NOMO-1 treated with DMSO at 0.1 percent for 48 hours (cell line): ENCODE measurements at regions not wholly inside any gene's neighbourhood (a gene's known extent, or its start where the extent isn't known, plus 50 kb on each side); places are given as distances from the start of the nearest gene placed in this dataset.

Source experiments
- DNase-seq: peaks from one replicate; lab custom pipeline; 2025; ENCODE audit not compliant: unreplicated experiment; lab: John Stamatoyannopoulos, UW

DNA sequence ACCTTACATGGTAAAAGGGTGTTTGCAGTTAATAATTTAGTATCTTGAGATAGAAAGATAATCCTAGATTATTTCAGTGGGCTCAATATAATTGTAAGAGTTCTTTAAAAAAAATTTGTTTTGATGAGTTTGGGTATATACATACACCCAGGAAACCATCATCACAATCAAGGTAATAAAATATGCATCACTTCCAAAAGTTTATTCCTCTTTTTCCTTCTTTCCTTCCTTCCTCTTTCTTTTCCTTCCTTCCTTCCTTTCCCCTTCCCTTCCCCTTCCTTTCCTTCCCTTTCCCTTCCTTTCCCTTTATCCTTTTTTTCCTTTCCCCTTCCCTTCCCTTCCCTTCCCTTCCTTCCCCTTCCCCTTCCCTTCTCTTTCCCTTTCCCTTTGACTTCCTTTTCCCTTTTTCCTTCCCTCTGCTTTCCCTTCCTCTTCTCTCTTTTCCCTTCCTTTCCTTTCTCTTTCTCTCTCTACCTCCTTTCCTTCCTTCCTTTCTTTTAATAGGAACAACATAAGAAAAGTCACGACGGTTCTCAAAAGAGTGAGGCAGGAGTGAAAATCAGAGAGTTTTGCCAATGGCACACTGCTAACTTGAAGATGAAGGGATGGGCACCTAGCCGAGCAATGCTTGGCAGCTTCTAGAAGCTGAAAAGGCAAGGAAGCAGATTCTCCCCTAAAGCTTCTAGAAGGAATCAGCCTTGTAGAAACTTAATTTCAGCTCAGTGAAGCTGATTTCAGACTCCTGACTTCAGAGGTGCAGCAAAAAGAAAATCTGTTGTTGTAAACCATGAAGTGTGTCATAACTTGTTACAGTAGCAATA lies 2050.2 kb upstream of the AGA start:
- DNase-seq, result no peak

DNA sequence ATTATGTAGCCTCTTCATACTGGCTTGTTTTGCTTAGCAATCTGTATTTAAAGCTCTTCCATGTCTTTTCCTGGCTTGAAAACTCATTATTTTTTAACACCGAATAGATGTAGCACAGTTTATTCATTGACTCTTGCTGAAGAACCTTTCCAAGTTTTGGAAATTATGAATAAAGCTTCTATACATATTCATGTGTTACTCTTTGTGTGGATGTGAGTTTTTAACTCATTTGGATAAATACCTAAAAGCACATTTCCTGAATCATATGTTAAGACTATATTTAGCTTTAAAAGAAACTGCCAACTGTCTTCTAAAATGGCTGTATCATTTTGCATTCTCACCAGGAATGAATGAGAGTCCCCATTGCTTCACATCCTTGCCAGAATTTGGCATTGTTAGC lies 2061.7 kb upstream of the AGA start:
- no peak for DNase-seq

DNA sequence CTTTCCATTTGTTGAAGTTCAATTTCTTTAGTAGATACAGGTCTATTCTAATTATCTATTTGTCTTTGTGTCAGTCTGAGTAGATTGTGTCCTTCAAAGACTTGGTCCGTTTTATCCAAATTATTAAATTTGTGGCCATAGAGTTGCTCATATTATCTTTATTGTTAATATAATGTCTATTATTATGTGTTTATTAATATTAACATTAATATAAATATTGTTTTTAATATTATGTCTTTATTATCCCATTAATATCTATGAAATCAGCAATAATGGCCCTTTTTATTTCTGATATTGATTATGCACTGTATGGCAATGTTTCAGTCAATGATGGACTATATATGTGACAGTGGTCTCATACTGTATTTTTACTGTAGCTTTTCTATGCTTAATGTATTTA lies 2067.3 kb upstream of the AGA start:
- no peak for DNase-seq

DNA sequence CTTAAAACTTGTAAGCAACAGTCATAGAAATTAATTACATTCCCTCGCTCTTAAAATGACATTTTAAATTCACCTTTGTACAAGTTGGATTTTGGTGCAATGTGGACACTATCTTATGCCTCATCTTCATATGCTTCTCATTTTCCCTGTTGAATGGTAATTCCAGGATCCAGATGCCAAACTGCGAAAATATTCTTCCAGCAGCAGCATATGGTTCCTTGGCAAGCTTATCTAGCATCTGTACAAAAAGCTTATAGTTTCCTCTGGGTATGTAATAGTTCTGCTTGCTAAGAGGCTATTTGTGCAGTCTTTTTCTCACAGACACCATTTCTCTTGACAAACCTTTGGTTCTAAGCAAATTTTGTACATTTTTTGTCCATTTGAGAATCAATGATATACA lies 2079.7 kb upstream of the AGA start:
- DNase-seq, result no peak

DNA sequence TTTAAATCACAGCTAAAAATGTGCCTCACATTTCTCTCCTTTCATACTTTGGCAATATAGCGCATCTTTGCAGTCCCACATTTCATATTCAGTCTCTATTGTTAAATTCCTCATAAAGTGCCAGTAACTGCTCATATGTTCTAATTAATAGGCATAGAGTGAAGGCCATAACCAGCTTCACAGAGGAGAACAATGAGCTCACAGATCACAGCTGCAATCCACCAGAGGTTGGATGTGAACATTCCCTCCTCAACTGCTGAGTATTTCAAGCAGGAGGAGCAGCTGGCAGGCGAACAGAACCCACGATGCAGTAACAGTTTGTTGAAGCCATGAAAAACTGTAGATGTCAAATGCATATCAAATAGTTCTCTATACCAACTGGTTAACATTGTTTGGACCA lies 2088.7 kb upstream of the AGA start:
- DNase-seq, result no peak

DNA sequence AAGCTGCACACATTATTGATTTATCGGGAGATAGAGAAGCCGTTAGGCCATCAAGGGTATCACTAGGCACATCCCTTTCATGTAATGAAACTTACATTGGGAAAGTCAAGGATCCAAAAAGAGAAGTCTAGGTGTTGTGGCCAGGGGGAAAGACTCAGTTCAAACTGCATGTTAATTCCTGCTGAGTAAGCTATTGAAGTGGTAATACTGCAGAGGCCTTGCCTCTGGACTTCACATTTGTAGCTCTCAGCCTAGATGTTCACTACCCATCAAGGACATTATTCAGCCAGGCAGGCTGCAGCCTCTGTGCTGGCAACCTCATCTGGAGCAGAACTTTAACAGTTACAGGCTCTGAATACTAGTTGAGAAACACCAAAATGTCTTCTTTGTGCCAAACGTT lies 2094.5 kb upstream of the AGA start:
- no peak for DNase-seq

DNA sequence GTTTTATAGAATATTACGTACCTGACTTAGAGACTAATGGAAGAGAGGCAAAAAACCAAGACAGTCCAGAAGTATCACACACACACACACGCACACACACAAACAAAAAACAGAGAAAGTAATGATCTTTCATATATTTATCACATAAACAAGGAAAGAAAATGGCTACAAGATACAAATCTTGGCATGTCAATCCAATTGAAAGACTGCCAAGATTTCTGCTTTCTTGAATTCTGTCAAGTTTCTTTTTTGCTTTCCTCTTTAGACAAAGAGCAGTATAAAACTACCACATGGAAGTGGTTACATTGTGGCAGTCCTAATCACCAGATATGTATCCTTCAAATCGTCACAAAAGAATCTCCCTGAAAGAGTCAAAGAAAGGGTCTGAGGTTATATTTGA lies 2097.4 kb upstream of the AGA start:
- DNase-seq, result no peak

DNA sequence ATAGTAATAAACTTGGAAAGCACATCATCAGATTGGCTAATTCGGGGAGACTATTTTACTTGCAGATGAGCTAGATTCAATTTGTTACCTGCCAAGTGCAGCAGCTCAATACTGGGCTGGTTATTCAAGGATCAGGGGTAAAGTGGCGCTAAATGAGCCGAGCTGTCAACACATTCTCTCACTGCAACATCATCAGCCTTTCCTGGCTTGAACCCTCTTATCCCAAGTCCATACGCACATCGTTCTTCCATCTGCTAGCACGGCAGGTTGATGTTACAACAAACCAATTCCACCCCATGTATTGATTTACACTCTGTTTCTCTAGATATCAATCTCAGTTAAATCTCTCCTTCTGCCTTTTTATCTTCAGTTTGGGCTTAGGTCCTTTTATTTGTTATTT lies 2101.5 kb upstream of the AGA start:
- no peak for DNase-seq

DNA sequence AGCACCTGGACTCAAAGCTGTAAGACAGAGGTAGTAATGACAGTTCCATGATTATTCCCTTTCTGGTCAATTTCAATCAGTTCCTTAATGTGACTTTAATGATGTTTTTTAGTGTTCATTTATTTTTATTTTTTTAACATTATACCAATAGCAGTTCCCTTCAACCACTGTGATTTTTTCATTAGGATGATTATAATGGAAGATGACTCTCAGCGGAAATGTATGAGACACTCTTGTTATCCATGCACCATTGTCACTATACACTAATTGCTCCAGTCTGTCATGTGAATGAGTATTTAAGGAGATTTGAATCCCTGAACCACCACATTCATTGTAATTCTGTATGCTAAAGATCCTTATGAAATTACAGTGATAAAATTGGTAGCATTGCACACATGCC lies 2102.3 kb upstream of the AGA start:
- DNase-seq, result no peak

DNA sequence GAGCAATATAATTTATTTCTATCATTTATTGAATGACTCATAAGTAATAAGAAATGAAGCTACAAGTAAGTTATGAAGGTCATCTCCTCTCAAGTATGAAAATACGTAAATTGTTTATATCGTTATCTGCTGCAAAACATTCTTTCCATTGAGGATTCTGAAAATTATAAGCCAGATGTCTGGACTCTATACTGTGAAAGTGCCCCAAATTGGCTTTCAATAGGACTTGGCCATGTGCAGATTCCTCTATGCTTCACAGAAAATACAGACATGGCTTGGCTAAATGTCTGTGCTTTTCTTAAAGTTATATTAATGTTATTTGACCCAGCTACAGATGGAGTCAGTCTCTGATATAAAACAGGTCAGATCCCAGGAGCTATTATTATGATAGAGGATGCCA lies 2109.9 kb upstream of the AGA start:
- no peak for DNase-seq

DNA sequence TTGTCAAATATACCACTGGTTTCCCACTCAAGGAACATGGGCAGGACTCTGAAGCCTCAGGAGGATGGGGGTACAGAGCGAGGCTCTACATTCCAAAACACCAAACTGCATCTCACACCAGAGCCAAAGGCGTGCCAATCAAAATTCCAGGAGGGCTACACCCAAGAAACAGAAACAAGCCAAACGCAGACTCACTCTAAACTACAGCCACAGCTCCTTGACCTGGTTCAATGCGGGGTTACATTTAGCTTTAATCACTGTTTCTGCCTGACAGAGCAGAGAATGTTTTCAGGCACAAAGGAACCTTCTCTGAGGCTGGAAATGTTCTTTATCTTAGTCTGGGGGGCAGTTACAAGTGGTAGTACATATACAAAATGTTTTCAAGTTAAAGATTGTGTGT lies 2121.5 kb upstream of the AGA start:
- DNase-seq, result no peak

DNA sequence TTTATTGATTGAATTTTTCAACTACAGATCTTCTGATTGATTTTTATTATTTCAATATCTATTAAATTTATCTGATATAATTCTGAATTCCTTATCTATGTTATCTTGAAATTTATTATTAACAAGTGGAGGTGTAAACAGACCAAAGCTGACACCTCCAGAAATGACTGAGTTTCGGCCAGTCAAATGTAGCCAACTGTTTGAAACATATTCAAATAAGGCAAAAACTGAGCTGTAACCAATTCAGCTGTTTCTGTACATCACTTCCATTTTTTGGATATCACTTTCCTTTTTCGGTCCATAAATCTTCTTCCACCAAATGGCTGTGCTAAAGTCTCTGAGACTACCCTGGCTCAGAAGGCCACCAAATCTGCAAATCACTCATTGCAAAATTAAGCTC lies 2127.3 kb upstream of the AGA start:
- DNase-seq, result no peak

DNA sequence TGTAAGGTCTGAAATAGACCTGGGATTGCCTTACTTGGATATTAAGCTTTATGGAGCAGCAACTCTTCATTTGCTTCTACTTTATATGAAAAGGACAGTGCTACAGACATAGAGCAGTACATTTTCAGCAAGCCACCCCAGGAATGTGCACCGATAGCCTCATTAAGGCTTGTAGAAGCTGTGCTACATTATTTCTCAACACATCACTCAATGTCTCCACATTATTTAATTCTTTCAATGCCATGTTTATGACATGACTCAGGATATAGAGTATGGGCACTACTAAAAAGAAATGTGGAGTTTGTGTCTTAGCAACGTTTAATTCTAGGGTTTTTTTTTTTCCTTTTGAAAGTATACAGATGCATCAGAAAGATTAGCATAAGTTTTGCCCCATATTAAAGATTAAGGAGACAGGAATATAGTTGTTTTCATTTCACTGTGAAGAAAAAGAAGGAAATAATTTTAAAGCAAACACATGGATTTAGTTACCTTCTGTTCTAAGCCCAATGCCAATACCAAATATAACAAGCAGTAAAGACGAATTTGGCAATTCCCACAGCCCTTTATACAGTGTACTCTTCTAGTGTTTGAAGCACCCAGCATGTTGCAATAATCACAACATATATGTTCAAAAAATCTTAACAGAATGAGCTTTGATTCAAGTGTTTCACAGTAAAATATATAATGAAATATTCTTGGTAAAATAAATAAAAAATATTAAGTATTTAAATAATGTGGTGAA lies 2140.1 kb upstream of the AGA start:
- DNase-seq, result no peak

DNA sequence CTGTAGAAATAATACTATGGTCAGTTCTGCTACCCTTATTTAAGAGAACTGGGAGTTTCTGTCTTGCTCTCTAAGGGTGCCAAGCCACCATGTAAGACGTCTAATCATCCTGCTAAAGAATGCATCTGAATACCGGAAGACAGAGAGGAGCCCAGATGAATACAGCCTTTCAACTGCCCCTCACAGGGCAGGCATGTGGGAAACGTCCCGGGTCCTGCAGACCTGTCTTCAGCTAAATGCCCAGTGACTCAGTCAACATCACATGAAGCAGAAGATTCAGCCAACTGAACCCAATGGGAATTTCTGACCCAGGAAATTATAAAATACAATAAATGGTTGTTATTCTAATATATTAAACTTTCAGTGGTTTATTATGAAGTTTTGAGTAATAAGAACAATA lies 2141.0 kb upstream of the AGA start:
- DNase-seq, result no peak

DNA sequence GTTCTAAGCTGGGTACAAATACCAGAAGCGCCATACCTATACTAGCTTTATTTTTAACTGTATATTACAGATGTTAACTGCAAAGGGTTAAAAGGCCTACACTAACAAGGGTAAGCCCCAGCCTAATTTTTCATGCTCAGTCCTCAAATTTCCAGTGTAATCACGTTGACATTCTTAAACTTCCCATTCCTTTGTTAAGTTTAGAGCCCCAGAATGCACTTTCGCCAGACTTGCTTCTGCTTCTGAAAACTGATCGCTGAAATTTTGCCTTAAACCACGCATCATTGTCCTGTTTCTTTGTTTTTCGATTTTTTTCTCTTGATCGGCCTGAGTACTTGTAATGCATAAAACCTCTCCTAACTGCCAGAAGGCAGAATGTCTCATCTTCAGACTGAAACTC lies 2141.9 kb upstream of the AGA start:
- DNase-seq, result no peak

DNA sequence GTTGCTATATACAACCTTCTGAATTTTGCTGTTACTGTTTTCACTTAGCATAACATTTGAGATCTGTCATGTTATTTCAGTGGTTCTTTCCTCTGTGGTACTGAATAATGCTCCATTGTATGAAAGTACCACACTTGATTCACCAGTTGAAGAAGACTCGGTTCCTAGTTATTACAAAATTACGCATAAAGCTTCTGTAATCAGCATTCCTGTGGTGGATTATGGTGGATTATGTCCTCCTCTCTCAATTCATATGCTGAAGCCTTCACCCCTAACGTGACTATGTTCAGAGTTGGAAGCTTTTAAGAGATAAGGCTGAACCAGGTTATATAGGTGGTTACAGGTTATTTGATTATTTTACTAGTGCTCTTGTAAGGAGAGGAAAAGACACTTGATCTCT lies 2143.5 kb upstream of the AGA start:
- no peak for DNase-seq

DNA sequence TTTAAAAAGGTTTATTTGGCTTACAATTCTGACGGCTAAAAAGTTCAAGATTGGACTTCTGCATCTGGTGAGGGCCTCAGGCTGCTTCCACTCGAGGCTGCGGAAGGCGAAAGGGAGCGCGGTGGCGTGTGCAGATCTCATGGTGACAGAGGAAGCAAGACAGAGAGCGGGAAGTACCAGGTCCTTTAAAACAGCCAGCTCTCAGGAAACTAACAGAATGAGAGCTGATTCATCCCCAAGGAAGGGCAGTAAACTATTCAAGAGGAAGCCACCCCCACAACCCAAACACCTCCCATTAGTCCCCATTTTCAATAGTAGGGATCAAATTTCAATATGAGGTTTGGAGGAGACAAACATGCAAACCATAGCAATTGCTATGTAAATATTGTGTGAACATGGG lies 2144.2 kb upstream of the AGA start:
- no peak for DNase-seq

DNA sequence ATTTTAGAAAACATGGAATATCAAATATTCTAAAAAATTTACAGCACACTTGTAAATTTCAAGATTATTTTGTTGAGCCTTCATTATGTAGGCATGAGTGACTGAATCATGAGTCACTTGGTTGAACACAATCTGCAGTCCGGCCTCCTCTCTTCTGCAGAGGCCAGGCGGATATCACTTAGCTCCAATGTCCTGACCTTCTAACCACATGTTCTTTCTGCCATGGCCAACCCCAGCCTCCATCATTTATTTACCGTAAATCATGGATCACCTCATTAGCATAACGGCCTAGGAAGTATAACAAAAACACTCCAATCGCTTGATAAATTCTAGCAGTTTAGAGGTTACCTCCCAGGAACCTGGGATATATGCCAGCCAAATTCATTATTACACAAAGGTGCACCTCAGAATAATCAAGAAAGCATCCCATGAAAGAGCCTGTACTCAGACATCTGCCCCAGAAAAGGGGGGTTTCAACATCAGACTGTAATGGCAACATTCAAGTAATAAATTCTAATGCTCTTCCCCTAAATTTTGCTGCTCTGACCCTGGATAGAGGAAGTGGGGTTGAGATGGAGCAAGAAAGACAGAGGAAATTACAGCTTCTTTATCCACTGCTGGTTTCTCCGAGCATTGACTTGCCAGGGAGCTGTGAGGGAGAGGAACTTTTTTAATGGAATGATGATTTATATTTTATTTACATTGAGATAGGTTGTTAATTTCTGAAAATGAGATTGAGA lies 2153.6 kb upstream of the AGA start:
- DNase-seq, result peak; percentile 93

DNA sequence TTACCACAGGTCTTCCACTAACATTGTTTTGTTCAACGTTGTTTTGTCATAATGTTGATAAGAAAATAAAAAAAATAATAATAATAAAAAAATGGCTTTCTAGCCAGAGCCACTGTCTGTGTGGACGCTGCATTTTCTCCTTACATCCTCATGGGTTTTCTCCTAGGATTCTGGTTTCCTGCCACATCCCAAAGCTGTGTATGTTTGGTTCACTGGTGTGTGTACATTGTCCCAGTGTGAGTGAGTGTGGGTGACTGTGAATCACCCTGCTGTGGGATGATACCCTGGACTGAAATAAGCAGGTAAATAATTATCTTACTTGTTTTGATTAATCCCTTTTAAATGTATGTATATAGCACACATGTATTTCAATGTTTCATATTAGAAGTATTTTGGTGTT lies 2154.4 kb upstream of the AGA start:
- no peak for DNase-seq

DNA sequence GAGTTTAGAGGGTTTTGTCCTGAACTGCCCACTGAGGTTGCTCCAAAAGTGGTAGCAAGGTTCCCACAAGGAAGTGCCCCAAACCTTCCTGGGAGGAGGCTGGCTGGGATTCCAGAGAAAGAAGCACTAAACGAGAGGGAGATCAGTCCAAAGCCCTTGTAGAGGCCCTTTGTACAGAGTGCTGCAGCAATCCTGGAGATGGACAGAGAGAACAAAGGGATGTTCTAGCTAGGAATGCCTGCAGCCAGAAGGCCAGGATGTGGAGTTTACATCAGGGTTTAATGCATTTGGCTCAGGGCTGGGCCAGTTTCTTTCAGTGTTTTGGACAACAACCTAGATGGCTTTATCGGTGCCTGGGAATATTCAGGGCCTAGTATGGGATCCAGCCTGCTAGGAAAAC lies 2155.1 kb upstream of the AGA start:
- no peak for DNase-seq

DNA sequence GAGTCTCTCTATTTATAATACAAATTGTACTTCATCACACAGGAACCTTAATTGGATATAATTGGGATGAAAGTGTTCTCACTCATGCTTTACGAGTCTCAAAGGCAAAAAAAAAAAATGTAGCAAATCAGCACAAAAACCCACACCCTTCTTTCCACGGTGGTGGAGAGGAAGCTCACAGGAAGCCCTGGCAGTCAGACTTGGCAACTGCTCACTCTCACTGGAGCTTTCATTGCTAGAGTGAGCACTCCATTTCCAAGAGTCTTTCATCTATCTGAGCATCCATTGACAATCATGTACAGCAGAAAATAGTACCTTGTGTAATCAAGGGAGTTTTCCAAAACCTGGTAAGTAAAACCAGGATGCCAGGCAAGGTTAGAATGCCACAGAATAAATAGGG lies 2159.4 kb upstream of the AGA start:
- DNase-seq, result no peak

DNA sequence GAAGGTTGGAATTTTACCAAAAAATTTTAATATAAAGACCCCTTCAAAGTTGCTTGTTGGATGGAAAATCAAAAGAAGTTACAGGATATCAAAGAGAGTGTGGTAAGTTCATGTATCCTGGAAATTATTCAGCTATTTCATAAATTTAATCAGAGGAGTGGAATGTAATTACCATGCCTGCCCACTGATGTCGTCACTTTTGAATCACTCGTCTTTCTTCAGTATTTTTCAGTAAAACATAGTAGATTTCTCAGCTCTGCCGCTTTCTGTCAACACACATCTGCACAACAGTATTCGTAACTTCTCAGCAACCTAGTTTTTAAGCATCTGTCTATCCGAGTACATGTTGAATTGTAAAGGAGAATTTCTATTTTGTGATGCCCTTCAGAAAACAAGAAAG lies 2163.0 kb upstream of the AGA start:
- DNase-seq, result no peak
